H9 (cell line): ENCODE measurements at regions not wholly inside any gene's neighbourhood (a gene's known extent, or its start where the extent isn't known, plus 50 kb on each side); places are given as distances from the start of the nearest gene placed in this dataset.
A peak's percentile ranks its signal among the peaks of the same experiment; 100 is the strongest.

Experiments
- DNase-seq: peaks from one replicate; pipeline ENCODE4 v3.0.0-alpha.2; 2017
- H2AFZ ChIP-seq: one replicate; pipeline ENCODE4 v1.6.1; 2013; ENCODE audit warnings: mild to moderate bottlenecking, low read length, control low read depth, moderate library complexity
- H2AK5ac ChIP-seq: 2 replicates; pipeline ENCODE4 v1.6.1; 2013; ENCODE audit warnings: low read length, control low read depth, mixed read lengths; ENCODE audit not compliant: insufficient read length
- H2BK120ac ChIP-seq: one replicate; pipeline ENCODE4 v1.6.1; 2013; ENCODE audit warnings: low read depth, mild to moderate bottlenecking, low read length, control low read depth, inconsistent platforms; ENCODE audit not compliant: poor library complexity, severe bottlenecking
- H2BK12ac ChIP-seq: 2 replicates; pipeline ENCODE4 v1.6.1; 2013; ENCODE audit warnings: low read length, control low read depth, mixed read lengths, low read depth; ENCODE audit not compliant: insufficient read length
- H2BK15ac ChIP-seq: 2 replicates; pipeline ENCODE4 v1.6.1; 2013; ENCODE audit warnings: low read depth, low read length, control low read depth
- H2BK20ac ChIP-seq: one replicate; pipeline ENCODE4 v1.6.1; 2013; ENCODE audit warnings: low read depth, mild to moderate bottlenecking, low read length, control low read depth, inconsistent platforms; ENCODE audit not compliant: poor library complexity, severe bottlenecking
- H2BK5ac ChIP-seq: 2 replicates; pipeline ENCODE4 v1.6.1; 2013; ENCODE audit warnings: low read length, control low read depth, mixed read lengths; ENCODE audit not compliant: insufficient read length
- H3K14ac ChIP-seq: 2 replicates; pipeline ENCODE4 v1.6.1; 2013; ENCODE audit warnings: low read length, control low read depth; ENCODE audit not compliant: insufficient read depth
- H3K18ac ChIP-seq: 2 replicates; pipeline ENCODE4 v1.6.1; 2013; ENCODE audit warnings: low read depth, mild to moderate bottlenecking, mixed read lengths, low read length, control low read depth; ENCODE audit not compliant: insufficient read length
- H3K23ac ChIP-seq: 2 replicates; pipeline ENCODE4 v1.6.1; 2013; ENCODE audit warnings: low read length, control low read depth, mixed read lengths, low read depth; ENCODE audit not compliant: insufficient read length
- H3K23me2 ChIP-seq: 2 replicates; pipeline ENCODE4 v1.6.1; 2013; ENCODE audit warnings: low read depth, mild to moderate bottlenecking, mixed read lengths, low read length, control low read depth; ENCODE audit not compliant: insufficient read length, poor library complexity, severe bottlenecking
- H3K27ac ChIP-seq: 2 replicates; pipeline ENCODE4 v1.5.1; 2013; ENCODE audit warnings: low read length, control low read depth, mixed read lengths, low read depth; ENCODE audit not compliant: insufficient read length
- H3K27me3 ChIP-seq: 2 replicates; pipeline ENCODE4 v1.6.1; 2013; ENCODE audit warnings: low read length, control low read depth, inconsistent platforms; ENCODE audit not compliant: insufficient read depth
- H3K4ac ChIP-seq: 2 replicates; pipeline ENCODE4 v1.6.1; 2013; ENCODE audit warnings: low read depth, mild to moderate bottlenecking, control low read depth, inconsistent platforms, low read length, moderate library complexity
- H3K4me1 ChIP-seq: 2 replicates; pipeline ENCODE4 v1.6.1; 2013; ENCODE audit warnings: low read length, control low read depth, inconsistent platforms; ENCODE audit not compliant: insufficient read depth
- H3K4me2 ChIP-seq: 2 replicates; pipeline ENCODE4 v1.6.1; 2013; ENCODE audit warnings: low read length, control low read depth, mixed read lengths; ENCODE audit not compliant: insufficient read length, insufficient read depth
- H3K56ac ChIP-seq: 2 replicates; pipeline ENCODE4 v1.6.1; 2013; ENCODE audit warnings: low read depth, mild to moderate bottlenecking, mixed read lengths, low read length, control low read depth; ENCODE audit not compliant: insufficient read length
- H3K79me1 ChIP-seq: 2 replicates; pipeline ENCODE4 v1.6.1; 2013; ENCODE audit warnings: low read depth, mild to moderate bottlenecking, moderate library complexity, low read length, control low read depth, inconsistent platforms; ENCODE audit not compliant: insufficient read depth, poor library complexity, severe bottlenecking
- H3K79me2 ChIP-seq: 2 replicates; pipeline ENCODE4 v1.6.1; 2013; ENCODE audit warnings: low read length, control low read depth, inconsistent platforms; ENCODE audit not compliant: insufficient read depth
- H3K9ac ChIP-seq: 2 replicates; pipeline ENCODE4 v1.6.1; 2013; ENCODE audit warnings: low read length, control low read depth, mixed read lengths; ENCODE audit not compliant: insufficient read length; ENCODE audit errors: extremely low read depth
- H3K9me3 ChIP-seq: one replicate; pipeline ENCODE4 v1.6.1; 2013; ENCODE audit warnings: low read depth, low read length, inconsistent platforms; ENCODE audit not compliant: control insufficient read depth
- H3T11ph ChIP-seq: one replicate; pipeline ENCODE4 v1.6.1; 2013; ENCODE audit warnings: mild to moderate bottlenecking, low read length, control low read depth, inconsistent platforms
- H4K20me1 ChIP-seq: one replicate; pipeline ENCODE4 v1.6.1; 2013; ENCODE audit not compliant: control insufficient read depth, insufficient read length, insufficient read depth
- H4K5ac ChIP-seq: 2 replicates; pipeline ENCODE4 v1.6.1; 2013; ENCODE audit warnings: low read depth, mild to moderate bottlenecking, mixed read lengths, low read length, control low read depth; ENCODE audit not compliant: insufficient read length
- H4K8ac ChIP-seq: replicated peaks from 2 replicates; pipeline ENCODE4 v1.6.1; 2013; ENCODE audit warnings: low read length, control low read depth, mixed read lengths, low read depth; ENCODE audit not compliant: insufficient read length
- H4K91ac ChIP-seq: 2 replicates; pipeline ENCODE4 v1.6.1; 2013; ENCODE audit warnings: low read depth, mild to moderate bottlenecking, moderate library complexity, mixed read lengths, low read length, control low read depth; ENCODE audit not compliant: insufficient read length
- H3K27ac Mint-ChIP-seq, 3 experiments: 2 replicates in 2 of 3; 3 replicates in 1 of 3; pipeline ENCODE4 v1.8.0; 2020 to 2021; ENCODE audit warnings: mixed read lengths in 3 of 3, mild to moderate bottlenecking in 1 of 3, moderate library complexity in 1 of 3
- H3K27me3 Mint-ChIP-seq: 2 replicates; pipeline ENCODE4 v1.8.0; 2021; ENCODE audit warnings: low read depth, mild to moderate bottlenecking, moderate library complexity, mixed read lengths
- H3K36me3 Mint-ChIP-seq, 3 experiments: 2 replicates in 2 of 3; 3 replicates in 1 of 3; pipeline ENCODE4 v1.8.0; 2020 to 2021; ENCODE audit warnings: low read depth in 3 of 3, mixed read lengths in 3 of 3; ENCODE audit not compliant: insufficient read depth in 1 of 3
- H3K4me1 Mint-ChIP-seq, 2 experiments: 2 replicates each; pipeline ENCODE4 v1.8.0; 2020; ENCODE audit warnings: mixed read lengths in 2 of 2
- H3K4me3 Mint-ChIP-seq, 2 experiments: 2 replicates in 1 of 2; 3 replicates in 1 of 2; pipeline ENCODE4 v1.8.0; 2020 to 2021; ENCODE audit warnings: mild to moderate bottlenecking in 2 of 2, mixed read lengths in 2 of 2, moderate library complexity in 1 of 2
- H3K9me3 Mint-ChIP-seq, 2 experiments: 2 replicates in 1 of 2; 3 replicates in 1 of 2; pipeline ENCODE4 v1.8.0; 2020; ENCODE audit warnings: mild to moderate bottlenecking in 2 of 2, mixed read lengths in 2 of 2, moderate library complexity in 1 of 2
- CTCF ChIP-seq: fragments of 200-600 bp; sonication (generic); conservative IDR thresholded peaks from 3 replicates; pipeline ENCODE4 v1.8.0; 2021; ENCODE audit warnings: antibody characterized with exemption, mild to moderate bottlenecking
- WGBS: extraction: QIAGEN DNeasy Blood & Tissue Kit; methylation state at CpG from one replicate; pipeline ENCODE4 v1.1.7; 2013; ENCODE audit warnings: missing lambda C conversion rate, low lambda C conversion rate, mixed read lengths; ENCODE audit not compliant: insufficient read length; ENCODE audit errors: extremely low coverage; 5-methylcytosine and 5-hydroxymethylcytosine counted together

- Histone ChIP-seq H3K9ac (no peak overlapping the region), H4K91ac (no peak overlapping the region), H2BK20ac (no peak overlapping the region), H3K23me2 (no peaks in the 10 kb centered on the region), H3K9me3 (no peaks in the 10 kb centered on the region), H4K8ac (no peak overlapping the region), H2BK120ac (no peak overlapping the region), H3K27me3 (no peaks in the 10 kb centered on the region), H2AFZ (no peak overlapping the region), H3K4me1 (no peaks in the 10 kb centered on the region), H4K20me1 (no peaks in the 10 kb centered on the region), H4K5ac (no peak overlapping the region), H3T11ph (no peak overlapping the region), H3K14ac (no peak overlapping the region), H3K27ac (no peak overlapping the region), H3K79me1 (no peaks in the 10 kb centered on the region), H3K79me2 (no peaks in the 10 kb centered on the region), H3K4me2 (no peak overlapping the region), H3K4ac (no peak overlapping the region), H2BK15ac (no peak overlapping the region), H3K56ac (no peak overlapping the region), H2AK5ac (no peak overlapping the region), H2BK12ac (no peak overlapping the region), H2BK5ac (no peak overlapping the region), H3K18ac (no peak overlapping the region), H3K23ac (no peak overlapping the region)
- H3K4me3 Mint-ChIP-seq, result no peak overlapping the region
- TF ChIP-seq CTCF, result no peak
- H3K9me3 Mint-ChIP-seq, result peaks cover 0 to 4% of the 10 kb centered on the region in 2 experiments; a peak in 1 of 5 replicates
- peaks cover 0 to 5% of the 10 kb centered on the region in 2 experiments; a peak in 1 of 4 replicates for H3K4me1 Mint-ChIP-seq
- H3K27ac Mint-ChIP-seq, result 0 out of 7 replicates have a peak overlapping the region, but pooled peaks of 1 of the 3 experiments have one; percentile 30
- H3K36me3 Mint-ChIP-seq, result no peaks in the 10 kb centered on the region
- no CpG with 5 or more reads among the region's 5 CpGs for WGBS
- H3K27me3 Mint-ChIP-seq, result no peaks in the 10 kb centered on the region
- no peak for DNase-seq
These were observed 402.0 kb upstream of the LRRTM1 start for GRCh38 chr2:80706541-80706940.
